ENCODE measurements at regions not wholly inside any gene's neighbourhood (a gene's known extent, or its start where the extent isn't known, plus 50 kb on each side); places are given as distances from the start of the nearest gene placed in this dataset. TPM values are rescaled to one million over a fixed set of nuclear protein-coding genes. Genes with fewer than 3 reads are reported as not detected.

Small RNA genes lying in the stretch of these regions (small RNA-seq; reads per million reads assigned to genes)
- gene RNA5SP44 (2.4 reads per million, percentile 73 among the genes with 10 or more reads in this experiment), gene RNU6-608P (not detected)

All from hematopoietic multipotent progenitor cell (in vitro differentiated cells).